GM12878 (cell line): ENCODE measurements at regions not wholly inside any gene's neighbourhood (a gene's known extent, or its start where the extent isn't known, plus 50 kb on each side); places are given as distances from the start of the nearest gene placed in this dataset.

Experiments used
- ATAC-seq: fragments of 200-7000 bp; cut with Tn5 transposase; 3 replicates; pipeline ENCODE4 v1.9.1; 2020; ENCODE audit warnings: mild to moderate bottlenecking, moderate library complexity
- BruUV-seq: library from RNA; stranded (reverse); fragments of 400-500 nt; replicated peaks from 2 replicates; lab custom pipeline; 2021; lab: Mats Ljungman, UMichigan
- CTCF ChIA-PET: fragments of 300-600 bp; sonication (Branson Sonifier 250); formaldehyde crosslinking; extraction: SDS; loops from one replicate; lab custom pipeline; 2021; ENCODE audit warnings: inconsistent platforms; lab: Yijun Ruan, JAX
- POLR2A ChIA-PET: fragments of 350-600 bp; formaldehyde crosslinking; extraction: SDS; loops from one replicate; lab custom pipeline; 2021; ENCODE audit warnings: inconsistent platforms; lab: Charles Lee
- RAD21 ChIA-PET: fragments of 300-600 bp; sonication (Branson Sonifier 250); formaldehyde crosslinking; loops from one replicate; lab custom pipeline; 2023; ENCODE audit warnings: antibody characterized with exemption; ENCODE audit not compliant: unreplicated experiment; lab: Charles Lee
- SMC1A ChIA-PET: fragments of 300-600 bp; sonication (Branson Sonifier 250); formaldehyde crosslinking; loops from one replicate; lab custom pipeline; 2023; ENCODE audit not compliant: unreplicated experiment, uncharacterized antibody; lab: Charles Lee
- DNase-seq: peaks from one replicate; pipeline ENCODE4 v3.0.0-alpha.2; 2011; ENCODE audit warnings: low read depth, low spot score
- FAIRE-seq: peaks from 3 replicates; lab custom pipeline; 2011; peaks lifted over from hg19 to GRCh38; lab: Jason Lieb, UNC
- H2AFZ ChIP-seq: 2 replicates; pipeline ENCODE4 v1.6.0; 2011; ENCODE audit warnings: low read depth, low read length, control low read depth; ENCODE audit not compliant: control insufficient read depth
- H3K27ac ChIP-seq: 2 replicates; pipeline ENCODE4 v1.5.1; 2011; ENCODE audit warnings: control low read depth; ENCODE audit not compliant: control insufficient read depth, insufficient read depth
- H3K27me3 ChIP-seq, 2 experiments: replicated peaks in 1 of 2; 2 replicates each; pipeline versions ENCODE4 v1.6.0 to v1.6.1; 2011; ENCODE audit warnings: low read length in 1 of 2; ENCODE audit not compliant: control insufficient read depth in 2 of 2, insufficient read depth in 2 of 2
- H3K36me3 ChIP-seq, 2 experiments: 2 replicates each; pipeline ENCODE4 v1.5.1; 2011; ENCODE audit warnings: low read length in 1 of 2; ENCODE audit not compliant: control insufficient read depth in 2 of 2, insufficient read depth in 2 of 2
- H3K4me1 ChIP-seq: 2 replicates; pipeline ENCODE4 v1.6.1; 2011; ENCODE audit warnings: mild to moderate bottlenecking, low read length, moderate library complexity, mixed read lengths; ENCODE audit not compliant: control insufficient read depth, insufficient read depth
- H3K4me2 ChIP-seq: 2 replicates; pipeline ENCODE4 v1.6.0; 2011; ENCODE audit warnings: control low read depth; ENCODE audit not compliant: control insufficient read depth, insufficient read depth
- H3K4me3 ChIP-seq: fragments of 200-600 bp; sonication (generic); 2 replicates; pipeline ENCODE4 v1.5.1; 2016
- H3K79me2 ChIP-seq: 2 replicates; pipeline ENCODE4 v1.6.0; 2011; ENCODE audit warnings: low read length; ENCODE audit not compliant: control insufficient read depth, insufficient read depth
- H3K9ac ChIP-seq: 2 replicates; pipeline ENCODE4 v1.8.0; 2011; ENCODE audit warnings: low read length, control low read depth, mixed read lengths; ENCODE audit not compliant: control insufficient read depth, insufficient read depth
- H3K9me3 ChIP-seq: replicated peaks from 3 replicates; pipeline ENCODE4 v1.5.1; 2011; ENCODE audit warnings: mild to moderate bottlenecking, low read length; ENCODE audit not compliant: control insufficient read depth, insufficient read depth
- H4K20me1 ChIP-seq: 2 replicates; pipeline ENCODE4 v1.6.0; 2011; ENCODE audit not compliant: control insufficient read depth, insufficient read depth
- CHD4 ChIP-seq: fragments of 200-600 bp; sonication (generic); IDR thresholded peaks from 2 replicates; pipeline ENCODE4 v1.6.1; 2016; ENCODE audit warnings: mild to moderate bottlenecking
- GABPA ChIP-seq: IDR thresholded peaks from 2 replicates; pipeline ENCODE4 v1.6.1; 2014; ENCODE audit warnings: antibody characterized with exemption, low read depth, mild to moderate bottlenecking, inconsistent platforms
- NFIC ChIP-seq: IDR thresholded peaks from 2 replicates; pipeline ENCODE4 v1.6.1; 2012; ENCODE audit warnings: low read depth, mild to moderate bottlenecking, inconsistent platforms, low read length, moderate library complexity
- ZNF622 ChIP-seq: fragments of 450-650 bp; IDR thresholded peaks from 2 replicates; pipeline ENCODE4 v1.6.1; 2017; ENCODE audit warnings: mild to moderate bottlenecking, inconsistent platforms
- ZZZ3 ChIP-seq: IDR thresholded peaks from 2 replicates; pipeline ENCODE4 v1.6.1; 2011; ENCODE audit warnings: low read depth; ENCODE audit not compliant: control insufficient read depth, insufficient read length
- WGBS: methylation state at CpG from one replicate; pipeline ENCODE4 v1.1.6; 2016; ENCODE audit warnings: low lambda C conversion rate; ENCODE audit not compliant: insufficient replicate concordance, insufficient coverage; ENCODE audit errors: missing lambda C conversion rate; 5-methylcytosine and 5-hydroxymethylcytosine counted together
- in situ Hi-C: fragments of 300-500 bp; cut with MboI; formaldehyde crosslinking; loops from 9 replicates; pipeline ENCODE4 v1.14.3; 2018; ENCODE audit warnings: mixed read lengths
- intact Hi-C: fragments of 100-400 bp; cut with micrococcal nuclease; formaldehyde crosslinking; loops from one replicate; pipeline ENCODE4 v1.14.2; 2022; ENCODE audit not compliant: unreplicated experiment
- TF ChIP-seq, protein P1 (sequence below): IDR thresholded peaks from 2 replicates; pipeline ENCODE4 v1.6.1; 2012; ENCODE audit warnings: improper control_type of control experiment, low read depth, low read length; ENCODE audit not compliant: insufficient replicate concordance
- TF ChIP-seq, protein P2 (sequence below): fragments of 450-650 bp; IDR thresholded peaks from 2 replicates; pipeline ENCODE4 v1.6.1; 2018; ENCODE audit warnings: mild to moderate bottlenecking, low read depth, moderate library complexity; ENCODE audit not compliant: partially characterized antibody

DNA sequence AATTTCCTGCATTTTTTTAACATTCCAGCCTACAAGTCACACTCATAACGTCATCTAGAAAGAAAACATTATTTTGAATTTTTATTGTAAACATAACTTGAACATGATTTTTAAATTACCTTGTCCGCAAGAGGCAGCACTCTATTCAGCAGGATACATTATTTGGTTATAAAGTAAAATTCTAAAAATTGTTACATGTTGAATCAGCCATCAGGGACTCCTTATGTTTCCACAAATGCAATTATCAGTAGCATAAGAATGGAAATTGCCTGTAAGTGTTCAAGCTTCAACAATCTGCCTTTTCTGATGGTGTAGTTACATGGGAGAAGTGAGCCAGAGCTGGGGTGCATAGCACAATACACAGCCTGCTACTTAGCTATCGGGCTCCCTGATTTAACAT, 97.5 kb downstream of the ZNF365 start (continued):
- TF ChIP-seq, protein P1, sequence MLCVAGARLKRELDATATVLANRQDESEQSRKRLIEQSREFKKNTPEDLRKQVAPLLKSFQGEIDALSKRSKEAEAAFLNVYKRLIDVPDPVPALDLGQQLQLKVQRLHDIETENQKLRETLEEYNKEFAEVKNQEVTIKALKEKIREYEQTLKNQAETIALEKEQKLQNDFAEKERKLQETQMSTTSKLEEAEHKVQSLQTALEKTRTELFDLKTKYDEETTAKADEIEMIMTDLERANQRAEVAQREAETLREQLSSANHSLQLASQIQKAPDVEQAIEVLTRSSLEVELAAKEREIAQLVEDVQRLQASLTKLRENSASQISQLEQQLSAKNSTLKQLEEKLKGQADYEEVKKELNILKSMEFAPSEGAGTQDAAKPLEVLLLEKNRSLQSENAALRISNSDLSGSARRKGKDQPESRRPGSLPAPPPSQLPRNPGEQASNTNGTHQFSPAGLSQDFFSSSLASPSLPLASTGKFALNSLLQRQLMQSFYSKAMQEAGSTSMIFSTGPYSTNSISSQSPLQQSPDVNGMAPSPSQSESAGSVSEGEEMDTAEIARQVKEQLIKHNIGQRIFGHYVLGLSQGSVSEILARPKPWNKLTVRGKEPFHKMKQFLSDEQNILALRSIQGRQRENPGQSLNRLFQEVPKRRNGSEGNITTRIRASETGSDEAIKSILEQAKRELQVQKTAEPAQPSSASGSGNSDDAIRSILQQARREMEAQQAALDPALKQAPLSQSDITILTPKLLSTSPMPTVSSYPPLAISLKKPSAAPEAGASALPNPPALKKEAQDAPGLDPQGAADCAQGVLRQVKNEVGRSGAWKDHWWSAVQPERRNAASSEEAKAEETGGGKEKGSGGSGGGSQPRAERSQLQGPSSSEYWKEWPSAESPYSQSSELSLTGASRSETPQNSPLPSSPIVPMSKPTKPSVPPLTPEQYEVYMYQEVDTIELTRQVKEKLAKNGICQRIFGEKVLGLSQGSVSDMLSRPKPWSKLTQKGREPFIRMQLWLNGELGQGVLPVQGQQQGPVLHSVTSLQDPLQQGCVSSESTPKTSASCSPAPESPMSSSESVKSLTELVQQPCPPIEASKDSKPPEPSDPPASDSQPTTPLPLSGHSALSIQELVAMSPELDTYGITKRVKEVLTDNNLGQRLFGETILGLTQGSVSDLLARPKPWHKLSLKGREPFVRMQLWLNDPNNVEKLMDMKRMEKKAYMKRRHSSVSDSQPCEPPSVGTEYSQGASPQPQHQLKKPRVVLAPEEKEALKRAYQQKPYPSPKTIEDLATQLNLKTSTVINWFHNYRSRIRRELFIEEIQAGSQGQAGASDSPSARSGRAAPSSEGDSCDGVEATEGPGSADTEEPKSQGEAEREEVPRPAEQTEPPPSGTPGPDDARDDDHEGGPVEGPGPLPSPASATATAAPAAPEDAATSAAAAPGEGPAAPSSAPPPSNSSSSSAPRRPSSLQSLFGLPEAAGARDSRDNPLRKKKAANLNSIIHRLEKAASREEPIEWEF, result no peak
- TF ChIP-seq NFIC (no peak), CHD4 (no peak)

DNA sequence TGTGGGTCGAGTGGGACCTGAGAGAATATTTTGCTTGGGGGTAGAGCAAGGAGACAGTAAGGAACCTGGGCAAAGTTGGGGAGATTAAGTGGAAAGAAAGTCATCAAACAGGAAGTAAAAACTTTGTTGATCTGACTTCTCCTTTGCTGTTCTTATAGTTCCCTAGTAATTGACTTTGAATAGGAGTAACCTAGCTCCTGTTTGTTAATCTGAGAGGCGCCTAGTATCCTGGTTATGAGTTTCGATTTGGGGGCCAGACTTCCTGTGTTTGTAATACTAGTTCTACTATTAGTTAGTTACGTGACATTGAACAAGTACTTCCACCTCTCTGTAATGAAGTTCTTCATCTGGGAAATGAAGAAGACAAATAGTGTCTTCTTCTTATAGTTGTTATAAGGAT, 99.1 kb downstream of the ZNF365 start:
- Histone ChIP-seq H3K27ac (no peak overlapping the region), H3K27me3 (no peaks in the 10 kb centered on the region; a peak in 3 of 4 replicates), H2AFZ (no peak overlapping the region), H3K9me3 (no peaks in the 10 kb centered on the region; the same call in 2 of the 3 replicates), H3K36me3 (no peaks in the 10 kb centered on the region), H3K79me2 (no peaks in the 10 kb centered on the region), H3K4me1 (no peaks in the 10 kb centered on the region), H3K9ac (no peak overlapping the region), H3K4me2 (no peak overlapping the region), H3K4me3 (no peak overlapping the region), H4K20me1 (no peaks in the 10 kb centered on the region)
- WGBS, result 32% methylated on average over 4 of the region's 4 CpGs
- SMC1A ChIA-PET, result no interaction called here
- DNase-seq (no peak), ATAC-seq (no peak), FAIRE-seq (no peak)
- POLR2A ChIA-PET, result no interaction called here
- BruUV-seq, result no TSS peak
- RAD21 ChIA-PET, result interaction anchor here (1.1 kb wide), 1 partner anchor 34 kb away, joined by 3 read pairs; no protein-coding TSS in a partner anchor
- CTCF ChIA-PET, result interaction anchor here (1.1 to 1.6 kb wide), 2 partner anchors 18 to 611 kb away, joined by 3 to 7 read pairs; no protein-coding TSS in a partner anchor
- in situ Hi-C loops (no loop called here), intact Hi-C loops (no loop called here)
- TF ChIP-seq GABPA (no peak), ZZZ3 (no peak), ZNF622 (no peak)
- TF ChIP-seq, protein P1, result no peak
- TF ChIP-seq, protein P2, sequence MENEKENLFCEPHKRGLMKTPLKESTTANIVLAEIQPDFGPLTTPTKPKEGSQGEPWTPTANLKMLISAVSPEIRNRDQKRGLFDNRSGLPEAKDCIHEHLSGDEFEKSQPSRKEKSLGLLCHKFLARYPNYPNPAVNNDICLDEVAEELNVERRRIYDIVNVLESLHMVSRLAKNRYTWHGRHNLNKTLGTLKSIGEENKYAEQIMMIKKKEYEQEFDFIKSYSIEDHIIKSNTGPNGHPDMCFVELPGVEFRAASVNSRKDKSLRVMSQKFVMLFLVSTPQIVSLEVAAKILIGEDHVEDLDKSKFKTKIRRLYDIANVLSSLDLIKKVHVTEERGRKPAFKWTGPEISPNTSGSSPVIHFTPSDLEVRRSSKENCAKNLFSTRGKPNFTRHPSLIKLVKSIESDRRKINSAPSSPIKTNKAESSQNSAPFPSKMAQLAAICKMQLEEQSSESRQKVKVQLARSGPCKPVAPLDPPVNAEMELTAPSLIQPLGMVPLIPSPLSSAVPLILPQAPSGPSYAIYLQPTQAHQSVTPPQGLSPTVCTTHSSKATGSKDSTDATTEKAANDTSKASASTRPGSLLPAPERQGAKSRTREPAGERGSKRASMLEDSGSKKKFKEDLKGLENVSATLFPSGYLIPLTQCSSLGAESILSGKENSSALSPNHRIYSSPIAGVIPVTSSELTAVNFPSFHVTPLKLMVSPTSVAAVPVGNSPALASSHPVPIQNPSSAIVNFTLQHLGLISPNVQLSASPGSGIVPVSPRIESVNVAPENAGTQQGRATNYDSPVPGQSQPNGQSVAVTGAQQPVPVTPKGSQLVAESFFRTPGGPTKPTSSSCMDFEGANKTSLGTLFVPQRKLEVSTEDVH, result no peak
